HCT116 (cell line): ENCODE measurements at regions not wholly inside any gene's neighbourhood (a gene's known extent, or its start where the extent isn't known, plus 50 kb on each side); places are given as distances from the start of the nearest gene placed in this dataset.

Experiments
- ATAC-seq: fragments of 200-7000 bp; cut with Tn5 transposase; 2 replicates; pipeline ENCODE4 v1.9.1; 2020; ENCODE audit warnings: mild to moderate bottlenecking, moderate library complexity
- BruUV-seq: library from RNA; stranded (reverse); fragments of 400-500 nt; replicated peaks from 2 replicates; lab custom pipeline; 2021; lab: Mats Ljungman, UMichigan
- CTCF ChIA-PET: fragments of 300-600 bp; sonication (Branson Sonifier 250); formaldehyde crosslinking; loops from one replicate; lab custom pipeline; 2021; ENCODE audit warnings: antibody characterized with exemption; lab: Charles Lee
- POLR2A ChIA-PET: fragments of 300-600, 350-600 bp; sonication (Branson Sonifier 250); formaldehyde crosslinking; loops from one replicate; lab custom pipeline; 2021; ENCODE audit warnings: antibody characterized with exemption; lab: Charles Lee
- RAD21 ChIA-PET, 2 experiments: fragments of 300-600 bp; sonication (Branson Sonifier 250); formaldehyde crosslinking; loops; one replicate each; lab custom pipeline; 2023; ENCODE audit warnings: low total read pairs in 2 of 2; ENCODE audit not compliant: uncharacterized antibody in 2 of 2, unreplicated experiment in 2 of 2, low non-redundant PET in 1 of 2; lab: Charles Lee
- DNase-seq: peaks from one replicate; pipeline ENCODE4 v3.0.0-alpha.2; 2010; ENCODE audit warnings: low read depth, low spot score
- H2AFZ ChIP-seq: fragments of 200-600 bp; shearing (Covaris generic), sonication (generic); 2 replicates; pipeline ENCODE4 v1.6.1; 2017; ENCODE audit warnings: low read depth, mixed run types, mixed read lengths, antibody characterized with exemption, low read length; ENCODE audit not compliant: poor library complexity, severe bottlenecking
- H3K27ac ChIP-seq: 2 replicates; pipeline ENCODE4 v1.5.1; 2012; ENCODE audit warnings: low read depth, low read length
- H3K27me3 ChIP-seq: fragments of 200-600 bp; sonication (generic); 2 replicates; pipeline ENCODE4 v1.6.1; 2016; ENCODE audit warnings: mixed run types, low read length, mixed read lengths; ENCODE audit not compliant: insufficient read depth
- H3K36me3 ChIP-seq, 2 experiments: fragments of 200-500 bp in 1 of 2; fragments of 200-600 bp in 1 of 2; sonication (Bioruptor generic) in 1 of 2; sonication (generic) in 1 of 2; 2 replicates each; pipeline versions ENCODE4 v1.5.1 to v1.6.1; 2014 to 2016; ENCODE audit warnings: low read length in 2 of 2, inconsistent platforms in 1 of 2, mixed read lengths in 1 of 2, mixed run types in 1 of 2; ENCODE audit not compliant: insufficient read depth in 2 of 2, control insufficient read depth in 1 of 2
- H3K4me1 ChIP-seq, 2 experiments: fragments of 200-600 bp in 1 of 2; sonication (generic) in 1 of 2; 2 replicates each; pipeline versions ENCODE4 v1.5.1 to v1.6.1; 2012 to 2017; ENCODE audit warnings: low read length in 2 of 2, inconsistent platforms in 1 of 2, mild to moderate bottlenecking in 1 of 2, mixed read lengths in 1 of 2, mixed run types in 1 of 2, moderate library complexity in 1 of 2; ENCODE audit not compliant: insufficient read depth in 2 of 2, control insufficient read depth in 1 of 2
- H3K4me2 ChIP-seq: fragments of 200-600 bp; sonication (generic); 2 replicates; pipeline ENCODE4 v1.6.1; 2017; ENCODE audit warnings: mixed run types, low read length, mixed read lengths
- H3K4me3 ChIP-seq, 2 experiments: fragments of 200-600 bp in 1 of 2; sonication (generic) in 1 of 2; replicated peaks in 1 of 2; 2 replicates each; pipeline ENCODE4 v1.5.1; 2011 to 2016; ENCODE audit warnings: low read length in 2 of 2, control low read depth in 1 of 2, low read depth in 1 of 2, mild to moderate bottlenecking in 1 of 2, mixed read lengths in 1 of 2, mixed run types in 1 of 2
- H3K79me2 ChIP-seq: fragments of 200-600 bp; sonication (generic); 2 replicates; pipeline ENCODE4 v1.6.1; 2017; ENCODE audit warnings: mild to moderate bottlenecking, mixed run types, low read length, moderate library complexity, mixed read lengths; ENCODE audit not compliant: insufficient read depth
- H3K9ac ChIP-seq: fragments of 200-600 bp; sonication (generic); 2 replicates; pipeline ENCODE4 v1.6.1; 2016; ENCODE audit warnings: low read length, mixed read lengths
- H3K9me2 ChIP-seq: fragments of 200-600 bp; sonication (generic), shearing (Covaris generic); 2 replicates; pipeline ENCODE4 v1.6.1; 2017; ENCODE audit warnings: mixed run types, mild to moderate bottlenecking, moderate library complexity; ENCODE audit not compliant: insufficient read depth
- H3K9me3 ChIP-seq, 2 experiments: fragments of 200-500 bp in 1 of 2; fragments of 200-600 bp in 1 of 2; sonication (Bioruptor generic) in 1 of 2; sonication (generic) in 1 of 2; 2 replicates each; pipeline ENCODE4 v1.6.1; 2014 to 2017; ENCODE audit warnings: low read length in 2 of 2, mixed read lengths in 2 of 2, inconsistent platforms in 1 of 2, low read depth in 1 of 2, mild to moderate bottlenecking in 1 of 2, mixed run types in 1 of 2, moderate library complexity in 1 of 2; ENCODE audit not compliant: control insufficient read depth in 1 of 2, insufficient read depth in 1 of 2
- H4K20me1 ChIP-seq: fragments of 200-600 bp; sonication (generic), shearing (Covaris generic); 2 replicates; pipeline ENCODE4 v1.6.1; 2017; ENCODE audit warnings: mixed run types, mild to moderate bottlenecking, moderate library complexity; ENCODE audit not compliant: insufficient read depth
- ELF1 ChIP-seq: IDR thresholded peaks from 2 replicates; pipeline ENCODE4 v1.6.1; 2012; ENCODE audit warnings: low read depth, borderline replicate concordance
- intact Hi-C: fragments of 100-400 bp; cut with micrococcal nuclease; formaldehyde crosslinking; loops from 2 replicates; pipeline ENCODE4 v1.10.0; 2022
- TF ChIP-seq, protein P1 (sequence below): IDR thresholded peaks from 2 replicates; pipeline ENCODE4 v1.6.1; 2011; ENCODE audit warnings: mild to moderate bottlenecking, low read length, moderate library complexity; ENCODE audit not compliant: insufficient replicate concordance; ENCODE audit errors: extremely low read depth
- TF ChIP-seq, protein P2 (sequence below), 3 experiments: fragments of 200-600 bp in 1 of 3; sonication (generic) in 1 of 3; IDR thresholded peaks in 2 of 3; conservative IDR thresholded peaks in 1 of 3; 2 replicates each; pipeline ENCODE4 v1.5.1; 2012 to 2017; ENCODE audit warnings: low read depth in 2 of 3, low read length in 2 of 3, antibody characterized with exemption in 1 of 3, borderline replicate concordance in 1 of 3, control low read depth in 1 of 3, mild to moderate bottlenecking in 1 of 3, mixed read lengths in 1 of 3, mixed run types in 1 of 3, moderate library complexity in 1 of 3; ENCODE audit not compliant: insufficient read depth in 1 of 3

DNA sequence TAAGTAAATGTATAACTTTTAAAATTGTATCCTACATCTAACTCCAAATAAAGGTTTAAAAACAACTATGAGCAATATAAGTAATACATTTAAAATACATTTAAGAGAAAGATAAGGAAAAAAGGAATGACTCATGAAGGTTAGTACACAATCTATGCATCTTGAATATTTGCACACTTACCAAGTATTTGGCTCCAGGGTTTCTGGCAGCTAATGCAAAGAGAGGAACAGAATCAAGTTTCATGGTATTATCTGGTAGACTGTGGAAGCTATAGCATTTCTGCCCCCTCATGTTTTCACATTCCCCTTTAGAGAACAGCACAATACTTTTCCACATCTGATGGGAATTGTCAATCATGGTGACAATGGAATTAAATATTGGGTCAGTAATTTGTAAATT lies 132.1 kb downstream of the COX7C start (continued):
- TF ChIP-seq, protein P1, sequence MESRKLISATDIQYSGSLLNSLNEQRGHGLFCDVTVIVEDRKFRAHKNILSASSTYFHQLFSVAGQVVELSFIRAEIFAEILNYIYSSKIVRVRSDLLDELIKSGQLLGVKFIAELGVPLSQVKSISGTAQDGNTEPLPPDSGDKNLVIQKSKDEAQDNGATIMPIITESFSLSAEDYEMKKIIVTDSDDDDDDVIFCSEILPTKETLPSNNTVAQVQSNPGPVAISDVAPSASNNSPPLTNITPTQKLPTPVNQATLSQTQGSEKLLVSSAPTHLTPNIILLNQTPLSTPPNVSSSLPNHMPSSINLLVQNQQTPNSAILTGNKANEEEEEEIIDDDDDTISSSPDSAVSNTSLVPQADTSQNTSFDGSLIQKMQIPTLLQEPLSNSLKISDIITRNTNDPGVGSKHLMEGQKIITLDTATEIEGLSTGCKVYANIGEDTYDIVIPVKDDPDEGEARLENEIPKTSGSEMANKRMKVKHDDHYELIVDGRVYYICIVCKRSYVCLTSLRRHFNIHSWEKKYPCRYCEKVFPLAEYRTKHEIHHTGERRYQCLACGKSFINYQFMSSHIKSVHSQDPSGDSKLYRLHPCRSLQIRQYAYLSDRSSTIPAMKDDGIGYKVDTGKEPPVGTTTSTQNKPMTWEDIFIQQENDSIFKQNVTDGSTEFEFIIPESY: no peak

DNA sequence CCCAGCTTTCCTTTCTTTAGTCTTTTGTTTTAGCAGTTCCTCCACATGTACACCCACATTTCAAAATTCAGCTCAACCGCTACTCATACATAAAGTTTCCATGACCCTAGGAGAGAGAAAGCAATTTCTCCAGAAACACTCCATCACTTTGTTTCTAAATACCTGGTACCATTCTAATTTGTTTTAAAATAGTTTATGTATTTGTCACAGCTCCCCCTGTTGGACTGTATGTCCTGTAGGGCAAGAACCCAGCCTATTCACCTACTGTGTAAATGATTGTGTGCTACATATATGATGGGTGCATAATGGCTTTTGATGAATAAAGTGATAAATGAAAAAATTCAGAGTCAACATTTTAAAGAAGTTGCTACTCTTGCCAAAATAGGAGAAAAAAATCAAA lies 139.1 kb downstream of the COX7C start:
- DNase-seq: no peak
- CTCF ChIA-PET: interaction anchor here (1.0 kb wide), 1 partner anchor 9 kb away, joined by 3 read pairs; no protein-coding TSS in a partner anchor

More for the DNA sequence above, 139.1 kb downstream of the COX7C start:
- ATAC-seq: no peak
- Histone ChIP-seq H3K79me2 (no peaks in the 10 kb centered on the region), H3K36me3 (no peaks in the 10 kb centered on the region), H3K4me3 (no peak overlapping the region), H3K4me2 (no peak overlapping the region), H3K9ac (no peak overlapping the region), H3K27ac (no peak overlapping the region), H3K27me3 (no peaks in the 10 kb centered on the region), H2AFZ (no peak overlapping the region), H3K9me2 (no peaks in the 10 kb centered on the region), H4K20me1 (no peaks in the 10 kb centered on the region), H3K9me3 (no peaks in the 10 kb centered on the region), H3K4me1 (peaks cover 0 to 7% of the 10 kb centered on the region in 2 experiments; a peak in 1 of 4 replicates)
- TF ChIP-seq, protein P2, sequence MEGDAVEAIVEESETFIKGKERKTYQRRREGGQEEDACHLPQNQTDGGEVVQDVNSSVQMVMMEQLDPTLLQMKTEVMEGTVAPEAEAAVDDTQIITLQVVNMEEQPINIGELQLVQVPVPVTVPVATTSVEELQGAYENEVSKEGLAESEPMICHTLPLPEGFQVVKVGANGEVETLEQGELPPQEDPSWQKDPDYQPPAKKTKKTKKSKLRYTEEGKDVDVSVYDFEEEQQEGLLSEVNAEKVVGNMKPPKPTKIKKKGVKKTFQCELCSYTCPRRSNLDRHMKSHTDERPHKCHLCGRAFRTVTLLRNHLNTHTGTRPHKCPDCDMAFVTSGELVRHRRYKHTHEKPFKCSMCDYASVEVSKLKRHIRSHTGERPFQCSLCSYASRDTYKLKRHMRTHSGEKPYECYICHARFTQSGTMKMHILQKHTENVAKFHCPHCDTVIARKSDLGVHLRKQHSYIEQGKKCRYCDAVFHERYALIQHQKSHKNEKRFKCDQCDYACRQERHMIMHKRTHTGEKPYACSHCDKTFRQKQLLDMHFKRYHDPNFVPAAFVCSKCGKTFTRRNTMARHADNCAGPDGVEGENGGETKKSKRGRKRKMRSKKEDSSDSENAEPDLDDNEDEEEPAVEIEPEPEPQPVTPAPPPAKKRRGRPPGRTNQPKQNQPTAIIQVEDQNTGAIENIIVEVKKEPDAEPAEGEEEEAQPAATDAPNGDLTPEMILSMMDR (IDR thresholded peaks at IDR 0.05 in 2 of 3, conservative IDR thresholded peaks at IDR 0.05 in 1 of 3; ENCODE audit: borderline replicate concordance in 1 of 3, insufficient read depth in 1 of 3, low read depth in 2 of 3, low read length in 2 of 3): peak in 2 of 3 experiments; percentile 26 to 49; a peak in 3 of 6 replicates
- TF ChIP-seq ELF1: no peak
- ChIA-PET POLR2A (no interaction called here), RAD21 (no interaction called here)
- no TSS peak for BruUV-seq
- intact Hi-C loops: no loop called here
